HG03139 (cell line): ENCODE measurements at regions not wholly inside any gene's neighbourhood (a gene's known extent, or its start where the extent isn't known, plus 50 kb on each side); places are given as distances from the start of the nearest gene placed in this dataset.
"Not testable (repeated sequence)": the region's sequence is repeated elsewhere in the genome, so short reads cannot be mapped to it uniquely, and the experiment has no call there.

ENCODE experiments used
- ATAC-seq: cut with Tn5 transposase; IDR thresholded peaks from one replicate; pipeline ENCODE4 v1.9.1; 2021; ENCODE audit not compliant: unreplicated experiment

DNA sequence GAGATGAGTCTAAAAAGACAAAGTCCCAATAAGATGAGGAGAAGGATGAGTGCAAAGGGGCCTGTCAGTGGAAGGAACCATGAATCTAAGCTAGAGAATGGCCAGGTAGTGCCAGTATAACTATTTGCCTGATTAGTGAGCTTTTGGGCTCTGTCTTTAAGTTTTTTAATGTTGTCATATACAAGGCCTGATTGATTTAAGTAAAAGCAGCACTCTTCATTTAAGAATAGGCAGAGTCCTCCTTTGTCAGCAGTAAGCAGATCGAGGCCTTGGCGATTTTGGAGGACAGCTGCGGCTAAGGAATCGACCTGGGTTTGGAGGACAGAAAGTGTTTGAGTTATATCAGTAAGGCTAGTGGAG is 753.4 kb upstream of the ADGRB3 start:
- ATAC-seq, result no peak

DNA sequence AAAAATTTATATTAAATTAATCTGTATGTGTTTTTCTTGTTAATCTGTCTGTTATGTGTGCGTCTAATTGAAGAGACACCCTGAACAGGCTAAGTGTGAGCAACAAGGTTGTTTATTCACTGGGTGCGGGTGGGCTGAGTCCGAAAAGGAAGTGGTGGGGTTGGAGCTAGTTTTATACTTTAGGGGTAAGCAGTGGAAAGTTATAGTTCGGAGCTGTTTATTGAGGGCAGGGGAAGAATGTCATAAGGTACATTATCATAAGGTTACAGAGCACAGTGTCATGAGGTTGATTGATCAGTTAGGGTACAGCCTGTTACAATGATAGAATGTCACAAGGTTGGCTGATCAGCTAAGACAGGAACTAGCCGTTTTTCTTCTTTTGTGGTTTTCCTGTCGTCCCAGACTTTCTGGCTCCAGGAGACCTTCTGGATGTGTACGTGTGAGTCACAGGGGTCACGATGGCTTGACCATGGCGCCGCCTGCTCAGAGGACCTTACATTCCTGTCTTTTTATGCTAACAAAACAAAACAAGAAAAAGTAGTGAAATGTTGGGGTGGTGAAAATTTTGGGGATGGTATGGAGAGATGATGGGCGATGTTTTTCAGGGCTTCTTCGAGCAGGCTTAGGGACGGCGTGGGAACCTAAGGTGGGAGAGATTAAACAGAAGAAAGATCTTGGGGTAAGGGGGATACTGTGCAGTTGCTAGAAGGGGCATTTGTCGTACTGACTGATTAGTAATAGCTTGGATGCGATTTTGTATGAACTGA is 754.0 kb upstream of the ADGRB3 start:
- ATAC-seq, result no peak

DNA sequence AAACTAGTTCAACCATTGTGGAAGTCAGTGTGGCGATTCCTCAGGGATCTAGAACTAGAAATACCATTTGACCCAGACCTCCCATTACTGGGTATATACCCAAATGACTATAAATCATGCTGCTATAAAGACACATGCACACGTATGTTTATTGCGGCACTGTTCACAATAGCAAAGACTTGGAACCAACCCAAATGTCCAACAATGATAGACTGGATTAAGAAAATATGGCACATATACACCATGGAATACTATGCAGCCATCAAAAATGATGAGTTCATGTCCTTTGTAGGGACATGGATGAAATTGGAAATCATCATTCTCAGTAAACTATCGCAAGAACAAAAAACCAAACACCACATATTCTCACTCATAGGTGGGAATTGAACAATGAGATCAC is 754.7 kb upstream of the ADGRB3 start:
- ATAC-seq, result not testable (repeated sequence)

DNA sequence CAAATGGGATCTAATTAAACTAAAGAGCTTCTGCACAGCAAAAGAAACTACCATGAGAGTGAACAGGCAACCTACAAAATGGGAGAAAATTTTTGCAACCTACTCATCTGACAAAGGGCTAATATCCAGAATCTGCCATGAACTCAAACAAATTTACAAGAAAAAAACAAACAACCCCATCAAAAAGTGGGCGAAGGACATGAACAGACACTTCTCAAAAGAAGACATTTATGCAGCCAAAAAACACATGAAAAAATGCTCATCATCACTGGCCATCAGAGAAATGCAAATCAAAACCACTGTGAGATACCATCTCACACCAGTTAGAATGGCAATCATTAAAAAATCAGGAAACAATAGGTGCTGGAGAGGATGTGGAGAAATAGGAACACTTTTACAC is 755.2 kb upstream of the ADGRB3 start:
- not testable (repeated sequence) for ATAC-seq

DNA sequence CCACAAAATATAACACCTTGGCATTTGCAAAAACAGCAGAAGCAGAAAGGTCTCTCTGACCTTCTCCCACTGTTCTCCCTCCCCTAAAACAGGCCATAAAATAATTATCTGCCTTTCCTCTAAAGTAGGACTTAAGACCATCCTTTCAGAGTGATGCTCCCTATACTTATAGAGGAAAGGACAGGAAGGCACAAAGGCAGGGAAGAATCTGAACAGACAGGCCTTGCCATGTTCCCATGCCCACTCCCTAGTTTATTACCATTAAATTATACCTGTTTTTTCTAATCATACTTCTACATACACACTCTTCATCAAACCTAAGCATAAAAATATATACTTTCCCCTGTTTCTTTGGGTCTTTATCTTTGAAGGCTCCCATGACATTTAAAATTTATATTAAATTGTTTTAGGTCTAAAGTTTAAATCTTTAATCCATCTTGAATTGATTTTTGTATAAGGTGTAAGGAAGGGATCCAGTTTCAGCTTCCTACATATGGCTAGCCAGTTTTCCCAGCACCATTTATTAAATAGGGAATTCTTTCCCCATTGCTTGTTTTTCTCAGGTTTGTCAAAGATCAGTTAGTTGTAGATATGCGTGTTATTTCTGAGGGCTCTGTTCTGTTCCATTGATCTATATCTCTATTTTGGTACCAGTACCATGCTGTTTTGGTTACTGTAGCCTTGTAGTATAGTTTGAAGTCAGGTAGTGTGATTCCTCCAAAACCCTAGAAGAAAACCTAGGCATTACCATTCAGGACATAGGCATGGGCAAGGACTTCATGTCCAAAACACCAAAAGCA is 755.8 kb upstream of the ADGRB3 start:
- not testable (repeated sequence) for ATAC-seq

DNA sequence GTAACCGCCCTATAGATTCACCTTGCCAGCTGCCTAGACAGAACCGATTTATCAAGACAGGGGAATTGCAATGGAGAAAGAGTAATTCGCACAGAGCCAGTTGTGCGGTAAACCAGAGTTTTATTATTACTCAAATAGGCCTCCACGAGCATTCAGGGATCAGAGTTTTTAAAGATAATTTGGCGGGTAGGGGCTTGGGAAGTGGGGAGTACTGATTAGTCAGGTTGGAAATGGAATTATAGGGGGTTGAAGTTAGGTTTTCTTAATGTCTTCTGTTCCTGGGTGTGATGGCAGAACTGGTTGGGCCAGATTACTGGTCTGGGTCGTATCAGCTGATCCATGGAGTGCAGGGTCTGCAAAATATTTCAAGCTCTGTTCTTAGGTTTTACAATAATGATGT is 756.9 kb upstream of the ADGRB3 start:
- not testable (repeated sequence) for ATAC-seq

DNA sequence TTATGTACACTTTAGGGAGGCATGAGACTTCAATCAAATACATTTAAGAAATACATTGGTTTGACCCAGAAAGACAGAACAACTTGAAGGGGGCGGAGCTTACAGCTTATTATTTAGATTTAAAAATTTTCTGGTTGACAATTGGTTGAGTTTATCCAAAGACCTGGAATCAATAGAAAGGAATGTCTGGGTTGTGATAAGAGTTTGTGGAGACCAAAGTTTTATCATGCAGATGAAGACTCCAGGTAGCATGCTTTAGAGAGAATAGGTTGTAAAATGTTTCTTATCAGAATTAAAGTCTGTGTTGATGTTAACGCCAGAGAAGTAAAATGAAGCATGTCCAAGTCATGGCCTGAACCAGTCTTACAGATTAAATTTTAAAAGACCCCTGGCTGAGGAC is 757.8 kb upstream of the ADGRB3 start:
- no peak for ATAC-seq

DNA sequence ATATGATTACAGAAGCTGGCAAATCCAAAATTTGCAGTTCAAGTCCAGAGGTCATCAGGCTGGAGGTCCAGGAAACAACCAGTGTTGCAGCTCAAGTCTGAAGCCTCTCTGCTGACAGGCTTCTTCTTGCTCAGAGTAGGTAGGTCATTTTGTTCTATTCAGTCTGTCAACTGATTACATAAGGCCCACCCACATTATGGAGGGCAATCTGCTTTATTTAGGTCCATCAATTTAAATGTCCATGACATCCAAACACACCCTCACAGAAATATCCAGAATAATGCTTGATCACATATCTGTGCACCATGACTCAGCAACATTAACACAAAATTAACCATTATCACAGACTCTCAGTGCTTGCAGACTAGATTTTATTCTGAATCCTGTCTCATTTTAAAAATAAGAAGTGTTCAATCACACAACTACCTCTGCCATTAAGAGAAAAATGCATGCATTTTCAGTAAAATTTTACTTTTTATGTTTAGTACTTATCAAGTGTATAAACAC is 759.2 kb upstream of the ADGRB3 start:
- ATAC-seq, result no peak

DNA sequence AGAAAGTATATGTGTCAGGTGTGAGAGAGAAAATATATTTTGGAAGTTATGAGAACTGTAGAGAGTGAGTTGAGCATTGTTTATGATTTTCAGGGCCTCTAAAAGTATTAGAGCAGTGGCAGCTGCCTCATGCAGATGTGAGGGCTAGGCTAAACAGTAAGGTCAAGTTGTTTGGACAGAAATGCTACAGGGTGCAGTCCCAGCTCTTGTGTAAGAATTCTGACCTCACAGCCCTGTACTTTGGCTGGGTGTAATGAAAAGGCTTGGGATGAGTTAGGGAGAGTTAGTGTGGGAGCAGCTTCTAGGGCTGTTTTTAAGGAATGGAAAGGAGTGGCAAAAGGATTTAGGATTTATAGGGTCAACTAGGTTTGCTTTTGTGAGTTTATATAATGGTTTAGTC is 764.8 kb upstream of the ADGRB3 start:
- no peak for ATAC-seq

DNA sequence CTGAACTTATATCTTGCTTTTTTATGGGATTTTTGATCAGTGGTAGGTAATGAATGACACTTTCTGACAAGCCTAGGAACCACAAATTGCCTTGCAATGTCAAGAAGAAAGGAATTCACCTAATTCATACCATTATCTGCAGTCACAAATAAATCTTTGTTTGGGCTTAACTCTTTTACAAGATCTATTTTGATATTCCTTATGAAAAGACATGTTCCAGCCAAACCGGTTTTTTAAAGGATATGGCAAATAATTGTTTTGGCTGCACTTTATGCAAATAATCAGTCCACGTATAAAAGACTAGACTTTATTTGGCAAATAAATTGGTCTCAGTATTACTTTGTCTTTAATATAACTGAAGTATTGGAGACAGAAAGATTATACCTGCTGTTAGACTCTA is 771.7 kb upstream of the ADGRB3 start:
- ATAC-seq, result no peak

DNA sequence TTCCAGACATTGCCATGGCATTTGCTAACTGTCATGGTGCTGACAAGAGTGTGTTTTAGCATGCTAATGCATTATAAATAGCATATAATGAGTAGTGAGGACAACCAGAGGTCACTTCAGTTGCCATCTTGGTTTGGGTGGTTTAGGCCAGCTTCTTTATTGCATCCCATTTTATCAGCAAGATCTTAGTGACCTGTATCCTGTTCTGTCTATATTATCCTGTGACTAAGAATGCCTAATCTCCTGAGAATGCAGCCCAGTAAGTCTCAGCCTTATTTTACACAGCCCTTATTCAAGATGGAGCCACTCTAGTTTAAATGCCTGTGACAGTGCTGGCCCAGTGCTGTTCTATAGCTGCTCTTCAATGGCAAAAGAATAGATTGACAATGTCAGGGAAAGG is 781.0 kb upstream of the ADGRB3 start:
- no peak for ATAC-seq

DNA sequence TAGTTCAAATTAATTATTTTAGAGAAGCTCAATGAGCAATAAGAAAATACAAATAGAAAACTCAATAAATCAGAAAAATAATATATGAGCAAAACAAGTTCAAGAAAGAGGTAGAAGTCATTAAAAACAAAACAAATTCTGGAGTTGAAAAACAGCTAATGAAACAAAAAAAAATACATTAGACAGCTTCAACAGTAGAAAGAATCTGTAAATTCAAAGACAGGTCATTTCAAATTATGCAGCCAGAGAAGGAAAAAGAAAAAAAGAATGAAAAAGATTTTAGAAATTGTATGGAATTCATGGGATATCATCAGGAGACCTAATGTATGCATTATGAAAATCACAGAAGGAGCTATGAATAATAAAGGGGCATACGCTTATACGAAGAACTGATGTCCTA is 795.3 kb upstream of the ADGRB3 start:
- ATAC-seq, result no peak

DNA sequence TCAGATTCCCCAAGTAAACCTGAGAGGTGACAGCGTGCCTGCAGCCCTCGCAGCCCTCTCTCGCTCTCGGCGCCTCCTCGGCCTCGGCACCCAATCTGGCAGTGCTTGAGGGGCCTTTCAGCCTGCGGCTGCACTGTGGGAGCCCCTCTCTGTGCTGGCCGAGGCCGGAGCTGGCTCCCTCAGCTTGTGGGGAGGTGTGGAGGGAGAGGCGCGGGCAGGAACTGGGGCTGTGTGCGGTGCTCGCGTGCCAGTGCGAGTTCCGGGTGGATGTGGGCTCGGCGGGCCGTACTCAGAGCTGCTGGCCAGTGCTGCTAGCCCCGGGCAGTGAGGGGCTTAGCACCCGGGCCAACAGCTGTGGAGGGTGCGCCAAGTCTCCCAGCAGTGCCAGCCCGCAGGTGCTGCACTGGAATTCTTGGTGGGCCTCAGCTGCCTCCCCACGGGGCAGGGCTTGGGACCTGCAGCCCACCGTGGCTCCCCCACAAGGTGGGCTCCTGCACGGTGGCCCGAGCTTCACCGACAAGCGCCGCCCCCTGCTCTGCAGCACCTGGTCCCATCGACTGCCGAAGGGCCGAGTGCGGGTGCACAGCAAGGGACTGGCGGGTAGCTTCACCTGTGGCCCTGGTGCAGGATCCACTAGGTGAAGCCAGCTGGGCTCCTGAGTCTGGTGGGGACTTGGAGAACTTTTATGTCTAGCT is 809.7 kb upstream of the ADGRB3 start:
- no peak for ATAC-seq

DNA sequence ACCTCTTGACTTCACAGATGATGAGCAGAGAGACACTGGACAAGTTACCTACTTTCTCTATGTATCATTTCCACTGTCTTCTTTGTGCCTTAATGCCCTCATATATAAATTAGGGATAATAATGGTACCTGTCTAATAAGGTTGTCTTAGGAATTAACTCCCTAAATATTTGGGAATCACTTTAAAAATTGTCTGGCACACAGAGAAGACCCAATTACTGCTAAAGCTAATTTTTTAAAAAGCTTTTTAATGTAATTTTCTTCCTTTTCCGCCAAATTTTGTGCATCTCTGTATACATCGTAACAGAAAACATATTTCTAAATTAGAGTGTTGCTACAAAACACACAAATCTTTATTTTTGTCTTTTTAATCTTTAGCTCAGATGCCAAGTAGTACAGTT is 816.8 kb upstream of the ADGRB3 start:
- ATAC-seq, result no peak

DNA sequence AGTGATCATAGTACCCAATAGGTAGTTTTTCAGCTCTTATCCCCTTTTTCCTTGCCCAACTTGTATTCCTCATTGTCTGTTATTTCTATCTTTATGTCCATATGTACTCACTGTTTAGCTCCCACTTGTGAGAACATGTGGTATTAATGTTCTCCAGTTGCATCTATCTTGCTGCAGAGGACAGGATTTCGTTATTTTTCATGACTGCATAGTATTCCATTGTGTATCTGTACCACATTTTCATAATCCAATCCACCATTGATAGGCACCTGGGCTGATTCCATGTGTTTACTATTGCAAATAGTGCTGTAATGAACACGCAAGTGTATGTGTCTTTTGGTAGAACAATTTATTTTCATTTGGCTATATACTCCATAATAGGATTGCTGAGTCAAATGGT is 819.5 kb upstream of the ADGRB3 start:
- no peak for ATAC-seq

DNA sequence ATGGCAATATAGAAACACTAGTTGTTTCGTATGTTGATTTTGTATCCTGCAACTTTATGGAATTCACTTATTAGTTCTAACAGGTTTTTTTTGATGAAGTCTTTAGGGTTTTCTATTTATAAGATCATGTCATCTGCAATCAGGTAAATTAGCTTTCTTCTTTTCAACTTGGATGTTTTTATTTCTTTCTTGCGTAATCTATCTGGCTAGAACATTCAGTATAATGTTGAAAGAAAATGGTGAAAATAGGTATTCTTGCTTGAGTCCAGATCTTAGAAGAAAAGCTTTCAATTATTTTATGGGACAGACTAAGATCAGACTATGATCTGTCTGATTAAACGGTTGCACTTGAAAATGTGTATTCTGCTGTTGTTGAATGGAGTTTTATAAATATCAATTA is 820.8 kb upstream of the ADGRB3 start:
- no peak for ATAC-seq

DNA sequence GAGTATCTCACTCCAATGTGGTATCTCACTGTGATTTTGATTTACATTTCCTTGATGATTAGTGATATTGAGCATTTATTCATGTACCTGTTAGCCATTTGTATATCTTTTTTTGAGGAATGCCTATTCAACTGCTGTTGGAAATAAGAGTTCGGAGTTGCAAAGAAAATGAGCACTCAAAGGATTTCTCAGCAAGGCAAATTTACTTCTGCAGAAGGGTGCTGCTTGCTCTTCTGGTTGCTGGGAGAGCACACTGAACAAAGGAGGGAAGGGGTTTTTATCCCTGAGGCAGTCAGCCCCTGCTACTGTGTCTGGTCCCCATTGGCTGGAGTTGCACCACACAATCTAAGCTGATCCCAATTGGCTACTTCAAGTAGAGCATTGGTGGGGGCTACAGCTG is 822.4 kb upstream of the ADGRB3 start:
- ATAC-seq, result no peak

DNA sequence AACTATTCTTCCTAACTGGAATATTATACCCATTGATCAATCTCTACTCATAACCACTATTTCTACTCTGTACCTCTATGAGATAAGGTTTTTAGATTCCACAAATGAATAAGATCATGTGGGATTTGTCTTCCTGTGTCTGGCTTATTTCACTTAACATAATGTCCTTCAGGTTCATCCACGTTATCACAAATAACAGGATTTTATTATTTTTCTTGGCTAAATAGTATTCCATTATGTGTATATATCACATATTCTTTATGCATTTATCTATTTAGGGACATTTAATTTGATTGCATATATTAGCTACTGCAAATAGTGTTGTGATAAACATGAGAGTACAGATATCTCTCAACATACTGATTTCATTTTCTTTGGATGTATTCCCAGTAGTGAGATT is 823.0 kb upstream of the ADGRB3 start:
- no peak for ATAC-seq

DNA sequence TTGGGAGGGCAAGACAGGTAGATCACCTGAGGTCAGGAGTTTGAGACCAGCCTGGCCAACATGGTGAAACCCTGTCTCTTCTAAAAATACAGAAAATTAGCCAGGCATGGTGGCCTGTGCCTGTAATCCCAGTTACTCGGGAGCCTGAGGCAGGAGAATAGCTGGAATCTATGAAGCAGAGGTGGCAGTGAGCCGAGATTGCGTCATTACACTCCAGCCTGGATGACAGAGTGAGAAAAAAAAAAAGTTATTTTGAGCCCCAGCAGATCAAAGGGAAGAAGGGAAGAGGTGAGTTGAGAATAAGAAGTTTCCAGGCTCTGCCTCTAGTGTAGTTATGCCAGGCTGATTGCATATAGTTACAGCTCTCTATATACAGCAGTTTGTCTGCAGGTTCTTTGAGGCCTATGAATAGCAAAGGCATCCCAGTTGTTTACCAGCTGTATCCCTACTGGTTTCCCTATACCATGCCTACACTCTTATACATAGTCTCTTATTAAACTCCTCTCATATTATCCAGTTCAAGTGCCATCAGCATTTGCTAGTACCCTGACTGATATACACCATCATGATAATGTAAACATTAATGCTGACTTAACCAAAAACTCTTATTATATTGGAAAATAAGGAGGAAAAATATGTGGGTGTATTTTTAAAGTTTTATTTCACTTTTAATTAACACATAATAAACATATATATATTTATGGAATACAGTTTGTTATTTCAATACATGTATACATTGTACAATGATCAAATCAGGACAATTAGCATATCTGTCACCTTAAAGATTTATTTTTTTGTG is 823.6 kb upstream of the ADGRB3 start:
- ATAC-seq, result no peak

DNA sequence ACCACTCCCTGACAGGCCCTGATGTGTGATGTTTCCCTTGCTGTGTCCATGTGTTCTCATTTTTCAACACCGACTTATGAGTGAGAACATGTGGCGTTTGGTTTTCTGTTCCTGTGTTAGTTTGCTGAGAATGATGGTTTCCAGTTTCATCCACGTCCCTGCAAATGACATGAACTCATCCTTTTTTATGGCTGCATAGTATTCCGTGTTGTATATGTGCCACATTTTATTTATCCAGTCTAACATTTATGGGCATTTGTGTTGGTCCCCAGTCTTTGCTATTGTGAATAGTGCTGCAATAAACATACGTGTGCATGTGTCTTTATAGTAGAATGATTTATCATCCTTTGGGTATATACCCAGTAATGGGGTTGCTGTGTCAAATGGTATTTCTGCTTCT is 830.3 kb upstream of the ADGRB3 start:
- not testable (repeated sequence) for ATAC-seq

DNA sequence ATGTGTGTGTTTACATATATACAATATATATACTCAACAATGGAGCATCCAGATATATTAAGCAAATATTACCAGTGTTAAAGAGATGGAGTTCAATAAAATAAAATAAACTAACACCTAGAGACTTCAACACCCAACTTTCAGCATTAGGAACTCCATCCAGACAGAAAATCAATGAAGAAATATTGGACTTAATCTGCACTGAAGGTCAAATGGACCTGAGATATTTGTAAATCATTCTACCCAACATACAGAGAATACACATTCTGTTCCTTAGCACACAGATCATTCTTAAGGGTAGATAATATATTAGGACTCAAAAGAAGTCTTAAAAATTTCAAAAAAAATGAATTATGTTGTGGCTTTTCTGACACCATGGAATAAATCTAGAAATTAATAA is 832.3 kb upstream of the ADGRB3 start:
- ATAC-seq, result no peak
